MV-4-11 (cell line): ENCODE measurements at regions not wholly inside any gene's neighbourhood (a gene's known extent, or its start where the extent isn't known, plus 50 kb on each side); places are given as distances from the start of the nearest gene placed in this dataset.
"Not testable (repeated sequence)": the region's sequence is repeated elsewhere in the genome, so short reads cannot be mapped to it uniquely, and the experiment has no call there.

ENCODE experiments used
- DNase-seq: peaks from one replicate; lab custom pipeline; 2025; lab: John Stamatoyannopoulos, UW

GRCh38 chr1:10940451-10940804 lies 72.0 kb upstream of the TARDBP start:
- DNase-seq: no peak

GRCh38 chr1:10940838-10941237 lies 71.6 kb upstream of the TARDBP start:
- no peak for DNase-seq

GRCh38 chr1:10941891-10942541 lies 70.4 kb upstream of the TARDBP start:
- no peak for DNase-seq

- no peak for DNase-seq
Measured at GRCh38 chr1:10942542-10942912, 69.9 kb upstream of the TARDBP start.

GRCh38 chr1:10943041-10943440 lies 69.4 kb upstream of the TARDBP start:
- no peak for DNase-seq

- DNase-seq: no peak
Measured at GRCh38 chr1:10943991-10944730, 68.3 kb upstream of the TARDBP start.

GRCh38 chr1:10945991-10946509 lies 66.4 kb upstream of the TARDBP start:
- no peak for DNase-seq

- no peak for DNase-seq
Measured at GRCh38 chr1:10947181-10947580, 65.3 kb upstream of the TARDBP start.

GRCh38 chr1:10947691-10948462 lies 64.6 kb upstream of the TARDBP start:
- no peak for DNase-seq

GRCh38 chr1:10948463-10948775 lies 64.0 kb upstream of the TARDBP start:
- DNase-seq: no peak

GRCh38 chr1:10950316-10951172 lies 61.9 kb upstream of the TARDBP start:
- DNase-seq: no peak

GRCh38 chr1:10951298-10951697 lies 61.2 kb upstream of the TARDBP start:
- not testable (repeated sequence) for DNase-seq

- no peak for DNase-seq
Measured at GRCh38 chr1:10951961-10952360, 60.5 kb upstream of the TARDBP start.

GRCh38 chr1:10953505-10954193 lies 58.8 kb upstream of the TARDBP start:
- no peak for DNase-seq

- DNase-seq: peak; percentile 26
Measured at GRCh38 chr1:10957133-10957532, 55.3 kb upstream of the TARDBP start.

- no peak for DNase-seq
Measured at GRCh38 chr1:10958614-10959013, 53.8 kb upstream of the TARDBP start.

GRCh38 chr1:10960411-10961299 lies 51.8 kb upstream of the TARDBP start:
- DNase-seq: peak; percentile 82

GRCh38 chr1:10961300-10961833 lies 51.1 kb upstream of the TARDBP start:
- no peak for DNase-seq

GRCh38 chr1:10962483-10962882 lies 50.0 kb upstream of the TARDBP start:
- DNase-seq: no peak
